Left lung (tissue), 4 donors: ENCODE measurements at regions not wholly inside any gene's neighbourhood (a gene's known extent, or its start where the extent isn't known, plus 50 kb on each side); places are given as distances from the start of the nearest gene placed in this dataset.

ENCODE experiments used
- ATAC-seq: fragments of 200-7000 bp; cut with Tn5 transposase; one replicate; pipeline ENCODE4 v1.9.1; 2020; ENCODE audit warnings: moderate library complexity
- DNase-seq, 4 donors: peaks; one replicate each; pipeline ENCODE4 v3.0.0-alpha.2; 2013 to 2020
- H3K27ac ChIP-seq, 2 donors: fragments of 200-600 bp; sonication (generic) in 1 of 2; one replicate each; pipeline versions ENCODE4 v1.5.0 to v1.8.0; 2020 to 2021
- H3K27me3 ChIP-seq, 2 donors: fragments of 200-600 bp; sonication (generic) in 1 of 2; one replicate each; pipeline versions ENCODE4 v1.5.0 to v1.8.0; 2020 to 2021
- H3K36me3 ChIP-seq, 2 donors: fragments of 200-600 bp; sonication (generic) in 1 of 2; one replicate each; pipeline versions ENCODE4 v1.5.0 to v1.8.0; 2020 to 2021
- H3K4me1 ChIP-seq, 2 donors: fragments of 200-600 bp; one replicate each; pipeline ENCODE4 v1.8.0; 2021
- H3K4me3 ChIP-seq, 2 donors: fragments of 200-600 bp; sonication (generic) in 1 of 2; one replicate each; pipeline versions ENCODE4 v1.5.0 to v1.8.0; 2020 to 2021; ENCODE audit warnings: mild to moderate bottlenecking in 1 of 2
- H3K9me3 ChIP-seq, 2 donors: fragments of 200-600 bp; sonication (generic) in 1 of 2; one replicate each; pipeline versions ENCODE4 v1.5.0 to v1.8.0; 2020 to 2021
- CTCF ChIP-seq, 2 donors: fragments of 200-600 bp; sonication (generic) in 1 of 2; IDR thresholded peaks; one replicate each; pipeline versions ENCODE4 v1.5.0 to v1.8.0; 2021; ENCODE audit warnings: antibody characterized with exemption in 2 of 2
- intact Hi-C, 2 donors: fragments of 100-400 bp; cut with DNase I; formaldehyde crosslinking; loops; one replicate each; pipeline versions ENCODE4 v1.11.2 to v1.14.2; 2022
- donor health status: DM: no; HTN: yes; CAD: no.
- donor health status: DM: no; HTN: no; CAD: no.

- no peak for ATAC-seq
- Histone ChIP-seq H3K9me3 (no peaks in the 10 kb centered on the region), H3K27ac (no peak overlapping the region), H3K4me1 (no peaks in the 10 kb centered on the region), H3K27me3 (no peaks in the 10 kb centered on the region), H3K36me3 (no peaks in the 10 kb centered on the region), H3K4me3 (no peak overlapping the region)
- DNase-seq, result no peak
- no peak for TF ChIP-seq CTCF (IDR thresholded peaks at IDR 0.05)
- intact Hi-C loops, result no loop called here
These were observed 62.9 kb upstream of the CLDN5 start for GRCh38 chr22:19586922-19587684.

- no peaks in the 10 kb centered on the region for H3K9me3 ChIP-seq
- H3K4me3 ChIP-seq, result no peak overlapping the region
- no peak for TF ChIP-seq CTCF (IDR thresholded peaks at IDR 0.05)
- no peak overlapping the region for H3K27ac ChIP-seq
- no peaks in the 10 kb centered on the region for H3K27me3 ChIP-seq
- intact Hi-C loops, result no loop called here
- H3K36me3 ChIP-seq, result no peaks in the 10 kb centered on the region
- no peak for DNase-seq
- H3K4me1 ChIP-seq, result no peaks in the 10 kb centered on the region
- no peak for ATAC-seq
These were observed 66.5 kb upstream of the CLDN5 start for GRCh38 chr22:19590696-19591095.

- Histone ChIP-seq H3K9me3 (no peaks in the 10 kb centered on the region), H3K27me3 (no peaks in the 10 kb centered on the region), H3K4me3 (no peak overlapping the region), H3K4me1 (peaks cover 0 to 2% of the 10 kb centered on the region in 2 donors), H3K27ac (no peak overlapping the region), H3K36me3 (no peaks in the 10 kb centered on the region)
- intact Hi-C loops, result no loop called here
- DNase-seq (no peak), ATAC-seq (no peak)
- TF ChIP-seq CTCF (IDR thresholded peaks at IDR 0.05), result no peak
These were observed 67.4 kb upstream of the CLDN5 start for GRCh38 chr22:19591568-19591967.

GRCh38 chr22:19592464-19592863, 68.3 kb upstream of the CLDN5 start:
- intact Hi-C loops, result no loop called here
- no peak for TF ChIP-seq CTCF (IDR thresholded peaks at IDR 0.05)

GRCh38 chr22:19593991-19594569, 69.9 kb upstream of the CLDN5 start:
- ATAC-seq, result no peak
- Histone ChIP-seq H3K4me1 (peaks cover 3 to 19% of the 10 kb centered on the region in 2 donors), H3K4me3 (no peak overlapping the region), H3K9me3 (no peaks in the 10 kb centered on the region), H3K36me3 (no peaks in the 10 kb centered on the region), H3K27ac (no peak overlapping the region), H3K27me3 (no peaks in the 10 kb centered on the region)
- intact Hi-C loops, result no loop called here
- DNase-seq, result no peak
- no peak for TF ChIP-seq CTCF (IDR thresholded peaks at IDR 0.05)

More at GRCh38 chr22:19592464-19592863, 68.3 kb upstream of the CLDN5 start:
- DNase-seq (no peak), ATAC-seq (no peak)
- H3K4me1 ChIP-seq, result peaks cover 0 to 7% of the 10 kb centered on the region in 2 donors
- no peak overlapping the region for H3K4me3 ChIP-seq
- no peaks in the 10 kb centered on the region for H3K9me3 ChIP-seq
- no peaks in the 10 kb centered on the region for H3K27me3 ChIP-seq
- no peak overlapping the region for H3K27ac ChIP-seq
- no peaks in the 10 kb centered on the region for H3K36me3 ChIP-seq
